ENCODE measurements at regions not wholly inside any gene's neighbourhood (a gene's known extent, or its start where the extent isn't known, plus 50 kb on each side); places are given as distances from the start of the nearest gene placed in this dataset.
"Not testable (repeated sequence)": the region's sequence is repeated elsewhere in the genome, so short reads cannot be mapped to it uniquely, and the experiment has no call there.

DNA sequence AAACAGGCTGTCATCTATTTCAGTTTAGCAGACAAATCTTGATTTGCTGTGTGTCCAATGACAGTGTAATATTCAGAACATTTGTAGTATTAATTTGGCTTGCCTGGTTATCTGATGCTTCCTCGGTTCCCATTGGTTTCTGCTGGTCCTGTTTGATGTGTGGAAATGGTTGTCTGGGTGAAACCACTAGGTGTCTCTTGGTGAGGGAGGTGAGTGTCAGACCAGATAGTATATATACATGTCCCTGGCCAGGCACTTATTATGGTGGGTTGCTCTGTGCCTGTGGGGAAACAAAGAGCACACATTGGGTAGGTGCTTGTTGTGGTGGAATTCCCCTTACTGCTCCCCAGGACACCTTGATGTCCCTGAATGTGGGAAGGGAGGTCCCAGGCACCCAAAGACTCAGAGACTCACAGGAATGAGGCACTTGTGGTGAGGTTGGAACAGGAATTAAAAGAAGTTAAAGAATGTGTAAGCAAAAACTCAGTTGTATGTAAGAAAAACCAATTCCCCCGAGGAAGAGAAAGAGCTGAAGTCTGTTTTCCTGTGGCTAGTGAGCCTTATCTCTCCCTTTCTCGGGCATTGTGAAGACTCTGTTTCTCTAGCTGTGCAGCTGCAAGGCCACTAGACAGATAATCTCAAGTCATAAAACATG is 1519.1 kb downstream of the BRINP3 start:
- DNase-seq = no peak

DNA sequence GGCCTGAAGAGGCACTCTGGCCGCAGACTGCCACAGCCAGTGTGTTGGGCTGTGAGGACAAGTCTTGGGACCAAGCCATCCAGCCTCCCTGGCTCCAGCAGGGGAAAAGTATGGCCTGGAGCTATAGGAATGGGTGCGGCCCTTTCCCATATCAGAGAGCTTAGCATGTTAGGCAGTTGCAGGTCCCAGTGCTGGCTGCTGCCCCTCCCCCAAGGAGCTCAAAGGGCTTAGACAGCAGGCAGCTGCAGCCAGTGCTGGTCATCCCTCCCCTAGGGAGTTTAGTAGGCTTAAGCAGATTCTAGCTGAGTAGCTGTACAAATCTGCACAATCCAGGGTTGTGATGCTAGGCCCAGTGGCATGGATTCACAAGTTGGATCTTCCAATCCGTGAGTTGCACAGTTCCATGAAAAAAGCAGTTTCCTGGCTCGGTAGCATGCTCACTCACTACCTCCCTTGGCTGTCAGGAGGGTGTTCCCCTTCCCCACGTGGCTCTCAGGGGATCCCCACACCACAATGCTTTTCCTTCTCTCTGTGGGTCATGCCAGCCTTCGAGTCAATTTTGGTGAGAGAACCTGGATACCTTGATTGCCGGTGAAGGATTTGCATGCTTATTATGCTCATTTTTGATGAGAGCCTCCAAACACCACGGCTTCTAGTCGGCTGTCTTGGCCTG is 1490.8 kb downstream of the BRINP3 start:
- no peak for DNase-seq

DNA sequence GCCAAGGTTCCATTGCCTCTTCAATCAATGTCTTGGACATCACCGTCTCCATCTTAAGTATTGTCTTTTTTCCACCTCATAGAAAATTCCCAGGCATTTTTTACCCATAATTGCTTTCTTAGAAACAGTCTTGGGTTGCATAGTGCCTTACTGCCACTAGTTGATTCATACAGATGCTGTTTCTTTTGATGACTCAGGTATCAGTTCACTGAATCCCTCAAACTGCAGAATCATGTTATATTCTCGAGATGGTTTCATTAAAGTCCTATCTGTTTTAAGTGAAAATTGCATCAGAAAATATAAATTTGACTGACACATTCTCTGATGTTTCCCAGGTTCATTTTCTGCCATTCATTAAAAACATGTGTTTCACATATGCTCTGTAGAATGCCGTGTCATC is 1489.1 kb downstream of the BRINP3 start:
- no peak for DNase-seq

GRCh38 chr1:188991221-188991930 is 1486.3 kb downstream of the BRINP3 start:
- DNase-seq = no peak

GRCh38 chr1:189007824-189008223 is 1469.8 kb downstream of the BRINP3 start:
- no peak for DNase-seq

DNA sequence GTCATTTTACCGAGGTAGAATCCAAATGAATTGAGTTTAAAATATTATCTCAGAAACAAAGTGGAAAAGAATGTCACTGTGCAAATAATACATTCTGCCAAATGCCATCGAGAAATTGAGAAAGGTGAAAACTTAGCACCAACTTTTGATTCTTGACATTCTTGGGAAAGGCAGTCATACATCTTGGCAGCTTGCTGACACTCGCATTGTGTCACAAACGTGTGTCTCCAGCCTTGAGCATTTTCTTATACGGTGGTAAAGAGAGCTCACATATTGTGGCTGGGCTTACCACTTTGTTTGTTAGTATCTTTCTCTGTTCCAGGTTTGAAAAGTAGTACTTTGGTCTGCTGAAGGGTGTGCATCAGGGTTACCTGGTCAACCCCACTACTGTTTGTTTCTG is 1456.1 kb downstream of the BRINP3 start:
- DNase-seq = no peak

- no peak for DNase-seq
Observed at GRCh38 chr1:189022015-189022414, 1455.6 kb downstream of the BRINP3 start.

DNA sequence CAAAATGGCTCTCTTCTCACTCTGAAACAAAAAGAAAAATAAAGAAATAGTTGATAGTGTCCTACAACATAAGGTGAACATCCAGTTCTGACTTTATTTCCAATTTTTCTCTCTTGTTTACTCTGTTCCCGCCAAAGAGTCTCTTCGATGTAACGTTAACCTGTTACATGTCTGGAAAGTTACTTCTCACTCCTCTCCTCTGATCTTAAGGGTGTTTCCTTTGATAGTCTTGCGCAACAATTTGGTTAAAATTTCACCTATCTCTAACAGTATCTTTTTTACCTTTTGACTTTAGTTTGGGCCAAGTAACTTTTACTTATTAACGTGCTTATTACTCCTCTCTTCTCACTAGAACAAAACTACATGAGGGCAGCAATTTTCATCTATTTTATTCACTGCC is 1450.2 kb downstream of the BRINP3 start:
- DNase-seq = no peak

DNA sequence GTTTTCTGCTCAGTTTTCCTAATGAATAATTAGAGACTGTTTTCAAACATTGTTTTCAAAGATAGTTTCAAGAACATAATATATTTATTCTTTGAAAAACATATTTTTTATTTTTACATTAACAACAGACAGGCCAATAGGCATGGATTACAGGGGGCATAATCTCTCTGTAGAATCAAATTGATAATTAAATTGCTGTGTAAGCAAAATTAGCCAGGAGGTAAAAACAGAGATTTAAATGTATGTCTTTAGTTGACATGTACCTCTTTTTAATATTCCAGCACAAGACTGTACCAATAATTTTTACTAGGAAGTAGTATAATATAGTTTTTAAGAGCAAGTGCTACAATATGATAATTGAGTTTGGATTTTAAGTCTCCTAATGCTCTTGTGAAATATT is 1444.5 kb downstream of the BRINP3 start:
- DNase-seq = no peak

DNA sequence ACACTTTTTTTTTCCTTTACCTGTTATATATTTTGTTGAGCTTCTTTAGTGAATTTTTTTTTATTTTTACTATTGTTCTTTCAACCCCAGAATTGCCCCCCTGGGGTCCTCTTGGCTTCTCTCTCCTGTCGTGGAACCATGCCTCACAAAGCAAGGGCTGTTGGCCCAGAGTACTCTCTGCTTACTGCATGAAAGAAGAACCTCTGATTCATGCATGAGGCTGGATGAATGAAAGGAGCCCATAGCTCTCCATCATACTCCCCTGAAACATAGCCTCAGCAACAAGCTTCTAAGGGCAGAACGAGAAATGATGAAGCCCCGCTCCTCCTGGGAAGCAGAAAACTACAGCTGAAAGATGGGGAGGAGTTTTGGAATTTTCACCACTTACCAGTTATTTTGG is 1441.0 kb downstream of the BRINP3 start:
- no peak for DNase-seq

- DNase-seq = no peak
Observed at GRCh38 chr1:189046127-189046526, 1431.5 kb downstream of the BRINP3 start.

GRCh38 chr1:189084811-189085210 is 1392.9 kb downstream of the BRINP3 start:
- no peak for DNase-seq

DNA sequence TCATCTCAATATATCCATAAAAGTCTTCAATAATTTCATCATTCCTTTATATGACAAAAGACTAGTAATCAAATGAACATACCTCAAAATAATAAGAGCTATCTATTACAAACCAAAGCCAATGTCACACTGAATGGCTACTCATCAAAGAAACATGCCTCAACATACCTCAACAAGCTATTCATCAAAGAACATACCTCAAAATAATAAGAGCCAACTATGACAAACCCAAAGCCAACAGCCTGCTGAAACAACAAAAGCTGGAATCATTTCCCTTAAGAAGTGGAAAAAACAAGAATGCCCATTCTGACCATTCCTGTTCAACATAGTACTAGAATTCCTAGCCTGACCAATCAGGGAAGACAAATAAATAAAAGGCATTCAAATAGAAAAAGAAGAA is 1373.7 kb downstream of the BRINP3 start:
- DNase-seq = no peak

DNA sequence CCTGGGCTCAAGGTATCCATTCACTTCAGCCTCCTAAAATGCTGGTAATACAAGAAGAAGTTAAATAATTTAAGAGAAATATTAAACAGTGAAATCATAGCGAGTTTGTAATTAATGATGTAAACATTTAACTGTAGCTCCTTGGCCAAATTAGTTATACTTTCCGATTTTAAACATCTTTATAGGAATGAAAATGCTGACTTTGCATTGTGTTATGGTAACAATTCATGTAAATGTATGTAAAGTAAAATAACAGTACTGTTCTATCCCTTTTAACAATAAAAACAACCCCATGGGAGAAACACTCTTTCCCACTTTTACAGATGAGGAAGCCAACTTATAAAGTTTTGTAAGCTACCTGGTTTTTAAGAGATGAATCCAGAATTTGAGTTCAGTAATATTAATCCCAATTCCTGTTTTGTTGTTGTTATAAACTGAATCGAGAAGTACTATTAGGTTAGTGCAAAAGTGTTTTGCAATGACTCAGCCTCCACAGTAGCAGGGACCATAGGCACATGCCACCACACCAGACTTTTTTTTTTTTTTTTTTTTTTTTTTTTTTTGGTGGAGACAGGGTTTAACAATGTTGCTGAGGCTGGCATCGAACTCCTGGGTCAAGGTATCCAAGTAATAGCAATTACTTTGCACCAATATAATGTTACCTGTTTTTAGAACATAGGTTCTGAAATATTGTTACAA is 1360.4 kb downstream of the BRINP3 start:
- no peak for DNase-seq

DNA sequence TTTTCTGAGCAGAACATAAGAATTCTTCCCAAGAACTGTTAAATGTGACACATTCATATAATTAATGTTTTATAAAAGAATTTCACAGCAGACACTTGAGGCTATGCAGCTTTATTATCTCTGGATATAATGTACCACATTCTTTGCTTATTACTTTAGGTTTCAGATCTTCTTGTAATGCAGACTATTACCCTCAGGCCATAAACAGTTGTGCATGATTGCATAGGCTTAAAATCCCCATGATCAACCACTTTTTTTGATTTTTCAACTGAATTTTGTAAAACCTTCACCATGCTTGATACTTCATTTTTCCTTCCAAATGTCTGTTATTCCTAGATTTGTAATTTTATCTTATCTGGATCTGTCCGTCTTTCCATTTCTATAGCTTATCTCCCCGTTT is 1355.7 kb downstream of the BRINP3 start:
- no peak for DNase-seq

- DNase-seq = no peak
Observed at GRCh38 chr1:189125694-189126093, 1352.0 kb downstream of the BRINP3 start.

DNA sequence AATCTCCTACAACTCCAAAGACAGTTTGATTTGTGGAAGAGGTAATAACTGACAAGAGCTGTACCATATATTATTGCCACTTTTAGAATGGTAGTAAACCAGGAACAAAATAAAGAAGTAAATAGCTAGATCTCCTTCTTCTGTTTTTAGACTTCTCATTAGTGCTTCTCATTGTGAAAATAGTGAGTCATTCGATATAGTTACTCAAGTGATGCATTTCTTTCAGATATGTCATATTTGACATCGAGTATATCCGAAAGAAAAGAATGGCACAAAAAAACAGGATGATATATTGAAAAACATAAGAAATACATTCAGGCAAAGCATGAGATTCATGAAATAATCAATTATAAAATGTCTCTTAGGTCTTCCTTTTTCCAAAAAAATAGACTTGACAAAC is 1346.1 kb downstream of the BRINP3 start:
- DNase-seq = no peak

DNA sequence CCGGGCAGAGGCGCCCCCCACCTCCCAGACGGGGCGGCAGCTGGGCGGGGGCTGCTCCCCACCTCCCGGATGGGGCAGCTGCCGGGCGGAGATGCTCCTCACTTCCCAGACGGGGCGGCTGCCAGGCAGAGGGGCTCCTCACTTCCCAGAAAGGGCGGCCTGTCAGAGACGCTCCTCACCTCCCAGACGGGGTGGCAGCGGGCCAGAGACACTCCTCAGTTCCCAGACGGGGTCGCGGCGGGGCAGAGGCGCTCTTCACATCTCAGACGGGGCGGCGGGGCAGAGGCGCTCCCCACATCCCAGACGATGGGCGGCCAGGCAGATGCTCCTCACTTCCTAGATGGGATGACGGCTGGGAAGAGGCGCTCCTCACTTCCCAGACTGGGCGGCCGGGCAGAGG is 1337.9 kb downstream of the BRINP3 start:
- DNase-seq = not testable (repeated sequence)

DNA sequence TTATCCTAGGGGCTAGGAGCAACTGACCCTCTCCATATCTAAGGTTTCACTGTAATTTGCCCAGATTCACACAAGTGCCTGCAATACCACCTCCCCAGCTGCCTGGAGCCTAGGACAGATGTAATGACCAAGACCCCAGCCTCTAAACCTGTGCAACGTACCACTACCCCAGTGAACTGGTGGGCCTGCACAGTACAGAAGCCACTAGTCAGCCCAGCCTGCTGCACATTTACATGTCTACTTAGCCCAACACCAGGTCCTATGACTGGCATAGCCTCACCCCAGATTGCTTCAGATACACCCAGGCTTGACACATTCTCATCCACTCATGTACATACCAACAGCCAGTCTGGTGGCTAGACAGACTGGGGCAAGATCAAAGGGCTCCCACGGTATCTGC is 1336.6 kb downstream of the BRINP3 start:
- no peak for DNase-seq

DNA sequence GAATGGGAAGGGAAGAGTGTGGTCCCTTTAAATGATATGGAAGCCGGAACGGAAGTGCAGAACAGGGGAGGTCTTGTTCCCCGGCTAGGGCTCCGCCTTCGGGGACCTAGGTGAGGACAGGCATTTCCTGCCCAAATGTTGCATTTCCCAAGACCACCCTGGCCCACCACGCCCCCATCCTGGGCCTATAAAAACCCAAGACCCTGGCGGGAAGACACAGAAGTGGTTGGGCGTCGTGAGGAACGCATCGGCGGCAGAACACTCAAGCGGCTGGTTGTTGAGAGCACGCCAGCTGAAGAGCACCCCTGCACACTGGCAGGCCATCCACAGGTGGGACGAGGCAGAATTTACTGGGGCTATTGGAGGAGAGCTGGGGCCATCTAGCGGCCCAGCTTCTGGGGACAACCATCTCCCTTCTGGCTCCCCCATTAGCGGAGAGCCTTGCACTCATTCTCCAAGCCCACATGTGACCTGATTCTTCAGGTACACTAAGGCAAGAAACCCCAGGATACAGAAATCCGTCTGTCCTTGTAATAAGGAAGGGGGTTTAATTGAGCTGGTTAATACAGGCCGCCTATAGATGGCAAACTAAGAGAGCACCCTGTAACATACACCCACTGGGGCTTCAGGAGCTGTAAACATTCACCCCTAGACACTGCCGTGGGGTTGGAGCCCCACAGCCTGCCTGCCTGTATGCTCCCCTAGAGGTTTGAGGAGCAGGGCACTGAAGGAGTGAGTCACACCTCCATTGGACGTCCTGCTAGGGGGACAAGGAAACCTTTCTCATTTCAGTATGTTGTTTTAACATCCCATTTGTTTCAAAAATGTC is 1327.9 kb downstream of the BRINP3 start:
- DNase-seq = no peak

DNA sequence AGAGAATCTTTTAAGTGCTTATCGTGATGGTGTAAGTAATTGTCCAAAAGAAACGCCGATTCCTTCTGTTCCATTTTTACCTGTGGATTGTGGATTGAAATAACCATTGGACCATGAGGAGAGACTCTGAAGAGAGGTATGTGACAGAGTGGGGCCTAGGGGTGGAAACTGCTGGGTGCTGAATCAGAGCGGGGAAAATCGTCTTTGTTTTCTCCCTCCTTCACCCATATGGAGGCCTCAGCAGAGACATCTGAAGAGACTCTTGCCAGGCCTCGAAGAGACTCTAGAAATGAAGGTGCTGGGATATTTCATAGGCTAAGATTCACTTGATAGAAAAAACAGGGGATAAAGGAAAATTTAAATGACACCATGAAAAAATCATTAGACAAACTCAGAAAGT is 1327.0 kb downstream of the BRINP3 start:
- DNase-seq = no peak

DNA sequence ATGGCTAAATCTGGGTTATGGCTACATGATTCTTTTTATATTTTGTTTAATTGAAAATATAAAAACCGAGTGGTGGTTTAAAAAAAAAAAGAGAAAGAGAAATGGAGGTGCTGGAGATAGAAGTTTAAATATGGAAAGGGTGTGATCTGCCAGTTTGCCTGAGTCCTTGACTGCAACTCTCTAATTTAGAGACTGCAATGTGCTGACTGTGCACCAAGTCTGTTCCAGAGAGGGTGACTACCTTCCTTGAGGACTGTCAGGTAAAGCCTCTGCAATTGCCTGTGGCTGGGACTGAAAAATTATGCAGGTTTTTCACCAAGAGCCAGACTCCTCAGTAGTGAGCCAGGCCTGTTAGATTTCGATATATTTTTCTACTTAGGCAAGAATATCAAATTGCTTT is 1326.3 kb downstream of the BRINP3 start:
- no peak for DNase-seq

DNA sequence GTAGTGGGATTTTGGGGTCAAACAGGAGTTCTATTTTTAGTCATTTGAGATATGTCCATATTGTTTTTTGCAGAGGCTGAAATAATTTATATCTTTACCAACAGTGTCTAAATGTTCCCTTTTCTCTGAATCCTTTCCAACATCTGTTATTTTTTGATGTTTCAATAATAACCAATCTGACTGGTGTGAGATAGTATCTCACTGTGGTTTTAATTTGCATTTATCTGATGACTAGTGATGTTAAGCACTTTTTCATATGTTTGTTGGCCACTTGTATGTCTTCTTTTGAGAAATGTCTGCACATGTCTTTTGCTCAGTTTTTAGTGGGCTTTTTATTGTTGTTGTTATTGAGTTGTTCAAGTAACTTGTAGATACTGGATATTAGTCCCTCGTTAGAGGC is 1325.0 kb downstream of the BRINP3 start:
- no peak for DNase-seq

Measured in stimulated activated CD4-positive, alpha-beta T cell treated with anti-CD3 and anti-CD28 coated beads, Interleukin-15, amount 100 ng/mL, for 24 hours (primary cell).